Right ventricle myocardium superior (tissue), 1 donor: ENCODE measurements at regions not wholly inside any gene's neighbourhood (a gene's known extent, or its start where the extent isn't known, plus 50 kb on each side); places are given as distances from the start of the nearest gene placed in this dataset.

Source experiments
- ATAC-seq: fragments of 200-7000 bp; cut with Tn5 transposase; one replicate; pipeline ENCODE4 v1.9.1; 2020; ENCODE audit warnings: mild to moderate bottlenecking; ENCODE audit not compliant: poor library complexity
- DNase-seq: peaks from one replicate; pipeline ENCODE4 v3.0.0-alpha.2; 2020
- intact Hi-C: fragments of 100-400 bp; cut with DNase I; formaldehyde crosslinking; loops from one replicate; pipeline ENCODE4 v1.11.2; 2022
- donor health status: DM: no; HTN: yes; CAD: no; lungs with severe emphysema.

DNA sequence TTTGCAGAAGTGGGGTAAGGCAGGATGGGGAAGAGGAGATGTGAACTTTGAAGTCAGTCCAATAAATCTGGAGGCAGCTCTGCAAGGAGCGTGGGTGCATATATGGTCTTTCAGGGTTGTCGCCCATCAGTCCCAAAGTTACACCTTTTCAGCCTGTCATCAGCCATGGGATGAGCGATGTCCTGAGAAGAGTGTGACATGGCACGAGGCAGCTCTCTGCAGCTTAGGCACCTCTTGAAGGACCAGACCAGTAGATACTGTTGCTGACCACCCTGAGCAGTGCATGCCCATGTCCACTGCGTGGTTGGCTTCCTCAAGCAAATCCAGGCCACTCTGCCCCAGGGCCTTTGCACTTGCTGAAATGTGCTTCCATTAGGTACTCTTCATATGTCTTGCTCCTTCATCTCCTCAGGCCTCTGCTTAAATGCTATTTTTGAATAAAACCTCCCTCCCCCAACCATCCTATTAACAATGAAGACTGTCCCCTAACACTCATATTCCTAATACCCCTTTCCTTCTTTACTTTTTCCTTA, 171.7 kb downstream of the ACTR3 start:
- intact Hi-C loops, result no loop called here
- ATAC-seq, result no peak
- DNase-seq, result no peak

GRCh38 chr2:114063346-114063745, 173.5 kb downstream of the ACTR3 start:
- no peak for DNase-seq

GRCh38 chr2:114065731-114066130, 175.8 kb downstream of the ACTR3 start:
- intact Hi-C loops, result no loop called here
- DNase-seq, result no peak

More at GRCh38 chr2:114063346-114063745, 173.5 kb downstream of the ACTR3 start:
- intact Hi-C loops, result no loop called here
- no peak for ATAC-seq

GRCh38 chr2:114066186-114066747, 176.4 kb downstream of the ACTR3 start:
- DNase-seq, result no peak
- ATAC-seq, result no peak
- intact Hi-C loops, result no loop called here

More at GRCh38 chr2:114065731-114066130, 175.8 kb downstream of the ACTR3 start:
- no peak for ATAC-seq

GRCh38 chr2:114068438-114068837, 178.5 kb downstream of the ACTR3 start:
- intact Hi-C loops, result no loop called here
- DNase-seq, result no peak
- no peak for ATAC-seq

- DNase-seq (no peak), ATAC-seq (no peak)
- intact Hi-C loops, result no loop called here
These were observed 187.1 kb downstream of the ACTR3 start for GRCh38 chr2:114076961-114077360.

DNA sequence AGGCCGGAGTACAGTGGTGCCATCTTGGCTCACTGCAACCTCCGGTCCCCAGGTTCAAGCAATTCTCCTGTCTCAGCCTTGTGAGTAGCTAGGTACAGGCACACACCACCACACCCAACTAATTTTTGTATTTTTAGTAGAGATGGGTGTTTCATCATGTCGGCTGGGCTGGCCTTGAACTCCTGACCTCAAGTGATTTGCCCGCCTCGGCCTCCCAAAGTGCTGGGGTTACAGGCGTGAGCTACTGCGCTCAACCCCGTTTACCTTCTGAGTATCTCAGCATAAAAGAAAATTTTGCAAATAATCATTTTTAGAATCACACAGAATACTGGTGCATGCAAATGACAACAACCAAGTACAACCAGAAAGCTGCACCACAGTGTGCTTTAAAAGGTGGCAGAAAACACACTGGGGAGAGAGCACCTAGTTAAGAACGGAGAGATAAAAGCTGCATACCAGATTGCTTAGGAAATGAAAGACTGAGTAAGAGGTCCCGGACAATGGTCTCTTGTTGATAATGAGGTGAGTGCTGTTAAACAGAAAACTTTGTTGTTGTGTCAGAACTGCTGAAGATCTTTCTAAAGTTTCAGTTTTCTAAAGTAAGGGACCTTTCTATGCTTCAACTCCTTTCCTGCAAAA, 189.6 kb downstream of the ACTR3 start:
- ATAC-seq (no peak), DNase-seq (no peak)
- intact Hi-C loops, result no loop called here

GRCh38 chr2:114082731-114083433, 193.0 kb downstream of the ACTR3 start:
- intact Hi-C loops, result no loop called here
- DNase-seq (no peak), ATAC-seq (no peak)

DNA sequence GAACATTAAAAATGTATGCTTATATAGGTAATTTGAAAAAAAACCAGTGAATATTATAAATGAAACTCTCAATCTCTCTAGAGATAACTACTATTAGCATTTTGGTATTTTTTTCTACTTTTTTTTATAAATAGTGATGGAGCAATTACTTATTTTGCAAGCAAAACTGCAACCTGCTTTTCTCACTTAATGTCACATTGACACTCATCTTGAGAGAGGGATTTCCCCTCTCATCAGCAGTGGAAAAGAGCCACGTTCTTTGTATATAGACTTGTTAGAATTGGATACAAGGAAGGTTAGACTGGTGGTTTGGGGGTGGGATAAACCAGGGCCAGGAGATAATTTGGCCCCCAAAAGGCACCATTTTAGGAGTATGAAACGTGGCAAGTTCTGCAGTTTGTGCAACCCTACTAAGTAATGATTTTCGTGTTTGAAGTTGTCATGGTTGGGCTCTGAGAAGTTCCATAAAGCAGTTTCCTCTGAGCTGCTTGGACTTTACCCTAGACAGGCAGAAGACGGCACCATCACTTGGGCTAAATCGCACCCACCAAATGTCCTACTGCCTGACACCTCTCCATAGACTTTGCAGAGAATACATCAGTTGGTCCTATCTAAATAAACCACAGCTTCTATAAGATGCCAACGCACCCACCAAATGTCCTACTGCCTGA, 194.0 kb downstream of the ACTR3 start:
- intact Hi-C loops, result no loop called here
- no peak for ATAC-seq
- no peak for DNase-seq

DNA sequence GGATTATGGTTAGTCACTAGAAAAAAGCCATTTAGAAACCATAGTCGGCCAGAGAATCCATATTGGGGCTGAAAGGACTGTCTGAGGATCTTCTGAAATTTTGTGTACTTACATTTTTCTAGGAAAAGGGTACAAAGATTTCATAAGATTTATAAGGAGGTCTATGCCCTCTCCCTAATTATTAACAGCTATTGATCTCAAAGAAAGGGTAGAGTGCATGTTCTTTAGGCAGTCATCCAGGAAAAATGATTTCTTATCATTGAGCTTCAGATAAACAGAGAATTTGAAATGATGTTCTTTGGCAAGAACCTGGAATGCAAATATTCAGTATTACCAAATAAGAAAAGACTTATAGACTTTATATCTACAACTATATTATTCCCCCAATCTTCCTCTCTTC, 195.3 kb downstream of the ACTR3 start:
- intact Hi-C loops, result no loop called here
- ATAC-seq, result no peak
- no peak for DNase-seq

DNA sequence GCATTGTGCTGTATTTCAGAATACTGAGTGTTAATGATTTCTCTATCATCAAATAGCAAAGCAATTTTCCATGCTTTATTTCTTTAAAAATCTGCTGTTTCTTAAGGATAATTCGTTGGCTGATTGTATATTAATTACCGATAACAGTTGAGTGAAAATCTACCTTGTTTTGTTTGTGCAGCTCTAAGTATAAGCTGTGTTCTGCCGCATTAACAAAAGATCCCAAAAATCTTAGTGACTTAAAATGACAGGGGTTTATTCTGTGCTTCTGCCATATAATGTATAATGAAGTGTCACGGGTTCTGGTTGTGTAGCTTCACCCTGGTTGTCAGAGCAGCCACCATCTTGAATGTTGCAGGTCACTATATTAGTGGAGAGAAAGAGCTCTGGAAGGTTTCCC, 196.1 kb downstream of the ACTR3 start:
- DNase-seq, result no peak
- intact Hi-C loops, result no loop called here
- ATAC-seq, result no peak

DNA sequence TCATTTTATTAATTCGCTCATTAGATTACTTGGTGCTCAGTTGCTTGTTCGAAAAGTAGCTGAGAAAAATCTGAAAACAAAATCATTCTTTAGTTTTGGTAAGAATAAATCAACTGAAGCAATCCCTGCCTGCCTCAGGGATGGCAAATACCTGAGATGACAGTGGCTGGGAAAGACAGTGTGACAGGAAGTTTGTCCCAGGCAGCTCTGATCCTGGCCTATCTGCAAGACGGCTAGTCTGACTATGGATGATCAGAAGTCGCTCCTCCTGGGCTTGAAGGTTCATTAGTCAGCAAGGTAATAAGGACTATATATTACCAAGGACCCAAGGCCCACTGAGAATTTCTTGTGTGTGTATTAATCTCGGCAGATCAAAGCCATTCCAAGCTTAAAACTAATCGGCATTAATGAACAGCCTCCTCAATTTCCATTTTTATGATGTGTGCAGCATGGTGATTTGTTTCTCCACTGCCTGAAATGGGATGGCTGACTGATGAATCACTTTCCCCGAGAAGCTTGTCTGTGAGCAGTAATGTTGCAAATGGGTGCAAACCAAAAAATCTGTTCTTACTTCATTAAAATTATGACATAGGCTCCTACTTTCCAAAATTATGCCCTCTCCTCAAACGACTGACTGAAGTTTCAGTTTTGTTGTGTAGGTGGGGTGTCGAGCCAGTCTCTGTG, 199.9 kb downstream of the ACTR3 start:
- intact Hi-C loops, result no loop called here
- ATAC-seq, result no peak
- DNase-seq, result no peak

DNA sequence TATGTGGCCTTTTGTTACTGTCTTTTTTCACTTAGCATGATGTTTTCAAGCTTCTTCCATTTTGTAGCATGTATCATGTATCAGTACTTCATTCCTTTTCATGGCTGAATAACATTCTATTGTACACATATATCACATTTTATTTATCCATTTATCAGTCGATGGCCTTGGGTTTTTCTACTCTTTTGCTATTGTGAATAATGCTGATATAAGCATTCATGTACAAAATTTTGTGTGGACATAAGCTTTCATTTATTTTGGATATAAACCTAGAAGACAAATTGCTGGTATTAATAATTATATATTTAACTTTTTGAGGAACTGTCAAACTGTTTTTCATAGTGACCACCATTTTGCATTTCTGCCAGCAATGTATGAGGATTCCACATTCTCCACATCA, 201.1 kb downstream of the ACTR3 start:
- DNase-seq (no peak), ATAC-seq (no peak)
- intact Hi-C loops, result no loop called here

- ATAC-seq (no peak), DNase-seq (no peak)
- intact Hi-C loops, result no loop called here
These were observed 218.4 kb downstream of the ACTR3 start for GRCh38 chr2:114108249-114108648.

GRCh38 chr2:114108824-114109416, 219.0 kb downstream of the ACTR3 start:
- ATAC-seq, result no peak
- intact Hi-C loops, result no loop called here
- no peak for DNase-seq

DNA sequence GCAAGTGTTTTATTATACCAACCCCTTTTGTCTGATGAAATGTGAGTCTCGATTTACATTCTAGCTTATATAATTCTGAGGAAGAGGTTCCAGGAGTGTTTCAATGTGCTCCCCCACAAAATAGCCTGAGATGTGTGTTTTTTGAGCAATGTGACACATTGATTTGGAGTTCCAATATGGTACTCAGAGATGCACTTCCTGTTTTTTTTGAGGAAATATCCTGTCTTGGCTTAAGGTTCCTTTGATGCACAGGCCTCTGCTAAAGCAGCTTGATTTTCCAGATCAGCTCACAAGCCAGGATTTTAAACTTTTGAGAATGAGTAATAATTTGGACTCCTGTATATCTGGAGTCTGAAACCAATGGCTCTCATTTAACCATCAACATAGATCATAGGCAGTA, 221.4 kb downstream of the ACTR3 start:
- ATAC-seq (no peak), DNase-seq (no peak)
- intact Hi-C loops, result no loop called here

GRCh38 chr2:114113518-114113917, 223.6 kb downstream of the ACTR3 start:
- ATAC-seq (no peak), DNase-seq (no peak)
- intact Hi-C loops, result no loop called here

GRCh38 chr2:114118088-114118487, 228.2 kb downstream of the ACTR3 start:
- intact Hi-C loops, result no loop called here
- ATAC-seq, result no peak

DNA sequence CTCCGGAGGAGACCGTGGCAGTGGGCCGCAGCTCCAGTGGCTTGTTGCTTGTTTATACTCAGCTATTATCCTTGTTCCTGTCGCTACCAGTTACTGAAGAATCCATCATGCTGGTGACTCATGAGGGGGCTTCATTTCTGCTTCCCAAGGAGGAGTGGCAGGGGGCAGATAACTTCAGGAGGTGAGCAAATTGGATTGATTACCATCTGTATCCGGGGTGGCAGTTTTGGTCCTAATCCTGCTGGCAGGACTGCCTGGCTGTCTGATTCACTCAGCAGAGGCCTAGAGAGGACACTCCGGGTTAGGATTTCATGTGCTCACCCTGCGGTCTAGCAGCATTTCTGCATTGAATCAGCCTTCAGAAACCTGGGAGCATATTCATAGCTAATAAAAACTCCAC, 230.0 kb downstream of the ACTR3 start:
- intact Hi-C loops, result no loop called here
- no peak for ATAC-seq
- DNase-seq, result no peak

More at GRCh38 chr2:114118088-114118487, 228.2 kb downstream of the ACTR3 start:
- DNase-seq, result no peak
